IgD-negative memory B cell (primary cell): ENCODE measurements at regions not wholly inside any gene's neighbourhood (a gene's known extent, or its start where the extent isn't known, plus 50 kb on each side); places are given as distances from the start of the nearest gene placed in this dataset.
A peak's percentile ranks its signal among the peaks of the same experiment; 100 is the strongest.
"Not testable (repeated sequence)": the region's sequence is repeated elsewhere in the genome, so short reads cannot be mapped to it uniquely, and the experiment has no call there.

Source experiments
- H3K27ac Mint-ChIP-seq, 3 donors: one replicate each; pipeline ENCODE4 v1.8.0; 2020 to 2022; ENCODE audit warnings: mild to moderate bottlenecking in 3 of 3, mixed read lengths in 3 of 3, moderate library complexity in 1 of 3
- H3K27me3 Mint-ChIP-seq: one replicate; pipeline ENCODE4 v1.8.0; 2021; ENCODE audit warnings: mixed read lengths
- H3K36me3 Mint-ChIP-seq: one replicate; pipeline ENCODE4 v1.8.0; 2020; ENCODE audit warnings: mild to moderate bottlenecking, mixed read lengths
- H3K4me1 Mint-ChIP-seq, 3 donors: one replicate each; pipeline ENCODE4 v1.8.0; 2020 to 2022; ENCODE audit warnings: mixed read lengths in 3 of 3, mild to moderate bottlenecking in 1 of 3
- H3K4me3 Mint-ChIP-seq, 4 donors: one replicate each; pipeline ENCODE4 v1.8.0; 2020 to 2022; ENCODE audit warnings: mild to moderate bottlenecking in 4 of 4, mixed read lengths in 4 of 4, moderate library complexity in 3 of 4
- H3K9me3 Mint-ChIP-seq, 3 donors: one replicate each; pipeline ENCODE4 v1.8.0; 2020 to 2021; ENCODE audit warnings: mixed read lengths in 3 of 3, mild to moderate bottlenecking in 1 of 3

DNA sequence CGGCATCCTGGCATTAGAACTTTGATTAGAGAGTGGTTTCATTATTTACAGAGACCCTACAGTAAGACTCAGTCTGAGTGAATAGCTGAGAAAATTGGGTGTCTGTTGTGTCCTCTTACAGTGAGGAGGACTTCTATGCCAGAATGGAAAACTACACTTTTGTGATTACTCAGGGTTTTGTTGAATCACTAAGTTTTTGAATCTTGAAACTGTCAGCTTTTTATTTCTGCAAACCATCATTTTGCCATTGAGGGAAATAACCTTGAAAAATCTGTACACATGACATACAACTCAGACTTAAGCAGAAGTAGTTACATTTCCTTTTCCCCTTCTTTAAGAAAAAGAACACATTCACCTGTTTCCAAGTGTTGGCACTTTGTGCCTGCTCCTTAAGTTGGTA lies 117.6 kb upstream of the RASGEF1B start:
- Mint-ChIP-seq H3K27me3 (no peaks in the 10 kb centered on the region), H3K36me3 (peaks cover 2% of the 10 kb centered on the region), H3K9me3 (peaks cover 0 to 4% (median 0%) of the 10 kb centered on the region in 3 donors), H3K4me1 (peaks cover 5 to 9% (median 9%) of the 10 kb centered on the region in 3 donors), H3K4me3 (no peak overlapping the region), H3K27ac (no peak overlapping the region)

DNA sequence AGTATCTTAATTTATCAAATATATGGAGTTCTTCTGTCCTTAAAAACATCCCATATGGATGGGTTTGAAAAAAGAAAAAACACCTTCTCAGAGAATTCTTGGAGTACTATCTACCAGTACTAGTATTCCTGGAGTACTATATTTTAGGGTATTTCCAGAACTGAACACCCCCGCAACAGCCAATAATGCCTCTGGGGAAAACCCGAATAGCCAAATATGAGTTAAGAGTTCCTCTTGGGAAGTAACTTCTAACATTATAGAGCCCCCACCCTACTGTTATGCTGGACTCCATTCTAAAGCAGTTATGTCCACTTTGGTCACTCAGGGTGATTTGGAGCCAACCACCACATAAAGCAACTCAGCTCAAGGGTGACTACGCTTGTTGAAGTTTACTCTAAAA lies 115.0 kb upstream of the RASGEF1B start:
- H3K36me3 Mint-ChIP-seq = no peaks in the 10 kb centered on the region
- H3K27ac Mint-ChIP-seq = no peak overlapping the region
- H3K27me3 Mint-ChIP-seq = no peaks in the 10 kb centered on the region
- H3K9me3 Mint-ChIP-seq = no peaks in the 10 kb centered on the region
- H3K4me1 Mint-ChIP-seq = peaks cover 3 to 9% (median 7%) of the 10 kb centered on the region in 3 donors
- no peak overlapping the region for H3K4me3 Mint-ChIP-seq

DNA sequence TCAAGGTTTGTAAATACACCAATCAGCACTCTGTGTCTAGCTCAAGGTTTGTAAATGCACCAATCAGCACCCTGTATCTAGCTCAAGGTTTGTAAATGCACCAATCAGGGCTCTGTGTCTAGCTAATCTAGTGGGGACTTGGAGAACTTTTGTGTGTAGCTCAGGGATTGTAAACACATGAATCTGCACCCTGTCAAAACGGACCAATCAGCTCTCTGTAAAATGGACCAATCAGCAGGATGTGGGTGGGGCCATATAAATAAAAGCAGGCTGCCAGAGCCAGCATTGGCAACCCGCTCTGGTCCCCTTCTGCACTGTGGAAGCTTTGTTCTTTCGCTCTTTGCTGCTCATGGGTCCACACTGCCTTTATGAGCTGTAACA lies 109.3 kb upstream of the RASGEF1B start:
- not testable (repeated sequence) for H3K27me3 Mint-ChIP-seq, H3K4me3 Mint-ChIP-seq, H3K4me1 Mint-ChIP-seq, H3K9me3 Mint-ChIP-seq, H3K36me3 Mint-ChIP-seq
- H3K27ac Mint-ChIP-seq = peak overlapping the region in 1 of 3 donors; percentile 62

DNA sequence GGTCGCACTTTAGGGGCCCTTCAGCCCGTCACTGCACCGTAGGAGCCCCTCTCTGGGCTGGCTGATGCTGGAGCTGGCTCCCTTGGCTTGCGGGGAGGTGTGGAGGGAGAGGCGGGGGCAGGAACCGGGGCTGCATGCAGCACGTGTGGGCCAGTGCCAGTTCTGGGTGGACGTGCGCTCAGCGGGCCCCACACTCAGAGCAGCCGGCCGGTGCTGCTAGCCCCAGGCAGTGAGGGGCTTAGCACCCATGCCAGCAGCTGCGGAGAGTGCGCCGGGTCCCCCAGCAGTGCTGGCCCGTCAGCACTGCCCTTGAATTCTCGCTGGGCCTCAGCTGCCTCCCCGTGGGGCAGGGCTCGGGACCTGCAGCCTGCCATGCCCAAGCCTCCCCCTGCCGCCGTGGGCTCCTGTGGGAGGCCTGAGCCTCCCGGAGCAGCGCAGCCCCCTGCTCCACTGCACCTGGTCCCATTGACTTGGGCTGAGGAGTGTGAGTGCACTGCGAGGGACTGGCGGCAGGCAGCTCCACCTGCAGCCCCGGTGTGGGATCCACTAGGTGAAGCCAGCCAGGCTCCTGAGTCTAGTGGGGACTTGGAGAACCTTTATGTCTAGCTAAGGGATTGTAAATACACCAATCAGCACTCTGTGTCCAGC lies 108.8 kb upstream of the RASGEF1B start:
- Mint-ChIP-seq H3K27me3 (no peaks in the 10 kb centered on the region), H3K9me3 (peaks cover 0 to 2% (median 0%) of the 10 kb centered on the region in 3 donors), H3K4me1 (peaks cover 0 to 6% (median 3%) of the 10 kb centered on the region in 3 donors), H3K4me3 (no peak overlapping the region), H3K27ac (no peak overlapping the region), H3K36me3 (no peaks in the 10 kb centered on the region)

DNA sequence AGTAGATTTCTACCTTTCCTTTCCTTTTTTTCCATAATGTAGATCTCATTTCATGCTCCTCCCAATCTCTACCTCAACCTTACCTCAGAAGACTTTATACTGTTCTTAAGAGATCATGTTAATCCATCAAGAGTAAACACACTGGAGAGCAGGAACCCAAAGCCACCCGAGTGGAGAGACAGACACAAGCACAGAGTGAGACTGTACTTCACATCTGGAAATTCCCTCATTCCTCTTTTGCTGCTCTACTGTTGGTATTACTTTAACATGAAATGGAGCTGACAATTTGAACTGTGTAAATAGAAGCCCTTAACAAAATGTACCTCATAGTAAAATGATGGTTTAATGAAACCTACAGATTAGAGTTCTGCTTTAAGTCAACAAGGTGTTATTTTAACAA lies 105.7 kb upstream of the RASGEF1B start:
- no peak overlapping the region for H3K4me3 Mint-ChIP-seq
- no peaks in the 10 kb centered on the region for H3K27me3 Mint-ChIP-seq
- peaks cover 0 to 2% (median 0%) of the 10 kb centered on the region in 3 donors for H3K9me3 Mint-ChIP-seq
- no peaks in the 10 kb centered on the region for H3K36me3 Mint-ChIP-seq
- H3K4me1 Mint-ChIP-seq = peaks cover 13 to 20% (median 16%) of the 10 kb centered on the region in 3 donors
- H3K27ac Mint-ChIP-seq = no peak overlapping the region

DNA sequence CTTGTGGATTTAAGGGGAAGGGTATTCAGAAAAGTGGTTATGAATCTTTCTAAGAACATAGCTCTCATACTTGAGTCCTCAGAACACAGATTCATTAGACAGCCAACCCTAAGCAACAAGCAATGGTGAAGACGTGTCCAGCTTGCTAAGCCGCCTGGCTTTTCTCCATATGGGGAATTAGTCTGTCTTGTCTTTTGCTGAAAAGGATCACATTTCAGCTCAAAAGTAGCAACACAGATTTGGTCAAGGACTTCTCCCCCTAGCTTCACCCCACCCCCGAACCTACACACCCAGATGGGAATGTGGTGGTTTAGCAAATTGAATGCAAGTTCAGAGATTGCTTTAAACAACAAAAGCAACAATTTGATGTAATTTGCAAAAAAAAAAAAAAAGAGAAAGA lies 103.3 kb upstream of the RASGEF1B start:
- Mint-ChIP-seq H3K36me3 (no peaks in the 10 kb centered on the region), H3K4me3 (no peak overlapping the region), H3K9me3 (no peaks in the 10 kb centered on the region), H3K27ac (no peak overlapping the region), H3K4me1 (peaks cover 13 to 20% (median 16%) of the 10 kb centered on the region in 3 donors), H3K27me3 (no peaks in the 10 kb centered on the region)

DNA sequence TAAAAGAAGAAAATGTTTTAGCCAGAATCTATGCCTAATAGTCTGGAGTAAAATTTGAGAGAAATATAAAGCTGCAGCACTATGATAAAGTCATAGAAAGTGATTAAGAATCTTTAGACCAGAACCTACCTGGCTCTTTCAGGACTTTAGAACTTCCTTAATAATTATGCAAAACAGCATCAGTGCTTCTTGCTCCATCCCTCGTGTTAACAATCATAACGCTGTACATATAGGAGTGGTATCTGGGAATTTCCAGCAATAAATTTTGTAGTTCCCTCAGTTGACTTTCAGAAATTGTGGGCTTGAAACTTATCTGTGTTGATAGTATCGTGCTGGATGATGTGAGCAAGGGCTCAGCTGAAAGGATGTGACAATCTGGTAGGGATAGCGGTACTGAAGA lies 102.1 kb upstream of the RASGEF1B start:
- no peaks in the 10 kb centered on the region for H3K36me3 Mint-ChIP-seq
- H3K27me3 Mint-ChIP-seq = no peaks in the 10 kb centered on the region
- peak overlapping the region in 1 of 4 donors; percentile 35 for H3K4me3 Mint-ChIP-seq
- H3K27ac Mint-ChIP-seq = no peak overlapping the region
- H3K4me1 Mint-ChIP-seq = peaks cover 13 to 20% (median 16%) of the 10 kb centered on the region in 3 donors
- H3K9me3 Mint-ChIP-seq = no peaks in the 10 kb centered on the region

DNA sequence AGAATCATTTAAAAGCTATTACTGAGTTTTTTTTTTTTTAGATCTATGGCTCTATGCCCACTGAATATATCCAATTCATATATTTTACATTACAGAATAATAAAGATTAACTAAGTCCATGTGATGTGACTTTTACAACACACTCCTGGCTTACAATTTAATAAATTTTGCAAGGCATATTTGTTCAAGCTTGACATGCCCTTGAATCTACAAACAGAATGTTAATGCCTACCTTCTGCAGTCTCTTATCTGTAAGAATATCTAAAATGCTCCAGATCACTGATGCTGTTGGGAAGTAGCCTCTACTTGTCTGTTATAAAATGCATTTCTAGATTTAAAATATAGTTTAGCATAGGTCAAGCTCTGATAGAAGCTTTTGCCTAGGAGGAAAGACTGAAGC lies 100.7 kb upstream of the RASGEF1B start:
- no peaks in the 10 kb centered on the region for H3K27me3 Mint-ChIP-seq
- peak overlapping the region in 1 of 3 donors; percentile 72 for H3K27ac Mint-ChIP-seq
- peaks cover 18 to 21% (median 18%) of the 10 kb centered on the region in 3 donors for H3K4me1 Mint-ChIP-seq
- no peaks in the 10 kb centered on the region for H3K36me3 Mint-ChIP-seq
- no peaks in the 10 kb centered on the region for H3K9me3 Mint-ChIP-seq
- no peak overlapping the region for H3K4me3 Mint-ChIP-seq

DNA sequence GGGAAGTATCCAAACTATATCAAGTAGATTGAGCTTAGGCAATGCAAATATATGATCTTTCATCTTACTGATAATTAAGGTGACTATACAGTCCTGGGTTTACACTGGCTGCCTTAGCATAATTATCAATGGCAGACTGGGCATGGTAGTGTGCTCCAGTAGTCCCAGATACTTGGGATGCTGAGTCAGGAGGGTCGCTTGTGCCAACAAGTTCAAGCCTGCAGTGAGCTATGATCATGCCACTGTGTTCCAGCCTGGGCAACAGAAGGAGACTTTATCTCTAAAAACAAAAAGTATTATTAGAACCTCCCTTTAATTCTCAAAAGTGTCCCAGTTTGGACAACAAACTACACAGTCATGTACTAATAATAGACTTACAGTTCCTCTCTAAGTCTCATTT lies 99.4 kb upstream of the RASGEF1B start:
- H3K36me3 Mint-ChIP-seq = no peaks in the 10 kb centered on the region
- H3K4me1 Mint-ChIP-seq = peaks cover 18 to 24% (median 20%) of the 10 kb centered on the region in 3 donors
- no peaks in the 10 kb centered on the region for H3K27me3 Mint-ChIP-seq
- no peak overlapping the region for H3K4me3 Mint-ChIP-seq
- no peak overlapping the region for H3K27ac Mint-ChIP-seq
- H3K9me3 Mint-ChIP-seq = no peaks in the 10 kb centered on the region

DNA sequence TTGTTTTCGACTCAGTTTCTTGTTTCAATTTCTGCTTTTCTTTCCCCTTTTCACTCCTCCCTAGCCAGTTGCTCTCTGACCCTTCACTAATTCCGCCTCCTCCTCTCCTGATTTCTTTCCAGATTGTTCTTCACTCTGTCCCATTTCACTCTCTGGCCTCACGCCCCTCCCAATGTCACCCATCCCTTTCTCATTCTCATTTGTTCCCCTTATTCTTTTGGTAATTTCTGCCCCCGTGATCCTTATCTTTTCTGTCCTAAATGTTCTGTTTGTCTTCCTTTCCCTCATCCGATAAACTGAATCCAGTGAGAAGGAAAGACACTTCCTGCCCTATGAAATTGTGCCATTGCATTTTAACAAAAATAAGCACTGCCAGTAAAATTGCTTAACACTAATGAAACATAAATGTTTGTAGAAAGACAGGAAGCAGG lies 94.5 kb upstream of the RASGEF1B start:
- no peaks in the 10 kb centered on the region for H3K36me3 Mint-ChIP-seq
- H3K4me1 Mint-ChIP-seq = peaks cover 30 to 43% (median 37%) of the 10 kb centered on the region in 3 donors
- no peaks in the 10 kb centered on the region for H3K27me3 Mint-ChIP-seq
- H3K27ac Mint-ChIP-seq = peak overlapping the region in 2 of 3 donors; percentile 59 to 95
- peak overlapping the region; percentile 64 to 86 (median 74) for H3K4me3 Mint-ChIP-seq
- H3K9me3 Mint-ChIP-seq = no peaks in the 10 kb centered on the region

DNA sequence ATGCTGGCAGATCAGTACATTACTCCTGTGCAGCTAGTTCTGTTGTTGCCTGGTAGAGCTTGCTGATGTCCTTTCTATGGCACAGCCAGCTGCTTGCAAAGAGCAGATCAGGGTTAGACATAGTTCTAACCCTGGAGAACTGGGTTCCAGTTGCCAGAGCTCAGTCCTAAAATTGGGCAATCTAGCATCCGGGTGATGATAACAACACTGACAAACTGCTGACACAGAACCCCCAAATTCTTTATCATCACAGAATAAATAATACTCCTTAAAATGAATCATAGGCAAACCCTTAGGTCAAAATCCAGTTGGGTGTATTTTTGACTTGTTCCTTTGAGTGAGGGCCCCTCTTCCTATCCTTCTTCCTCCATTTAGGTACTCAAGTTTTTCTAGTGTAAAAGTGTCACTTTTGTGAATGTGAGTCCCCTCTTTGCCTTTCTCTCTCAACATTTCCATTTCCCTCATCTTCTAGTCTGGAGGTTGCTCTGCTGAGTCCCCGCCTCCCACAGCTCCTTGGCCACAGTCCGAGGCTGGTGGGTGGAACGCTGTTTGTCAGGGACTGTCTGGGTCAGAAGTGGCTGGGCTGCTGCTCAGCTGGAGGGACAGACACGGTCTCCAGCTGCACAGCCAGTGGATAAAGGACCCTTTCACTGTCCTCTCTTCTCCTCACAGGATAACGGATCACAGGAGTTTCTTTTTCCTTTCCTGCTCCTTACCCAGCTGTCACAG lies 93.6 kb upstream of the RASGEF1B start:
- H3K4me3 Mint-ChIP-seq = peak overlapping the region; percentile 64 to 86 (median 74)
- no peaks in the 10 kb centered on the region for H3K27me3 Mint-ChIP-seq
- peaks cover 30 to 46% (median 42%) of the 10 kb centered on the region in 3 donors for H3K4me1 Mint-ChIP-seq
- no peaks in the 10 kb centered on the region for H3K36me3 Mint-ChIP-seq
- H3K27ac Mint-ChIP-seq = peak overlapping the region in 2 of 3 donors; percentile 59 to 95
- H3K9me3 Mint-ChIP-seq = no peaks in the 10 kb centered on the region

DNA sequence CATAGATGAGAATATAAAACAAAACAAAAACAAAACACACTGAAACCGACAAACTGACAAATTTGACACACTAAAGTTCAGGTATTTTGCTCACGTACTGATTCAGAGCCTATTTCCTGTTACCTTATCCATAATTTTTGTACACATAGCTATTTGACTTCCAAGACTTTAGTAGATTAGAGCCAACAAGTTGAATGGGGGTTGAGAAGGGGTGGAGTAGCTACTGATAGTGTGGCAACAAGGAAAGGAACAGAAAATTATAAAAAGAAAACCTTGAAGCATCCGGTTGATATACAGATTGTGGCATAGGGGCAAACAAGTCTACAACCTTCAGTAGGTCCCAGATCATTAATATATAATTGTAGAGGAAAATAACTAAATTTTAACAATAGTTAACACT lies 92.3 kb upstream of the RASGEF1B start:
- Mint-ChIP-seq H3K4me1 (peaks cover 33 to 46% (median 45%) of the 10 kb centered on the region in 3 donors), H3K9me3 (no peaks in the 10 kb centered on the region), H3K27me3 (no peaks in the 10 kb centered on the region), H3K36me3 (no peaks in the 10 kb centered on the region), H3K4me3 (peak overlapping the region in 1 of 4 donors; percentile 74), H3K27ac (peak overlapping the region in 2 of 3 donors; percentile 44 to 97)

DNA sequence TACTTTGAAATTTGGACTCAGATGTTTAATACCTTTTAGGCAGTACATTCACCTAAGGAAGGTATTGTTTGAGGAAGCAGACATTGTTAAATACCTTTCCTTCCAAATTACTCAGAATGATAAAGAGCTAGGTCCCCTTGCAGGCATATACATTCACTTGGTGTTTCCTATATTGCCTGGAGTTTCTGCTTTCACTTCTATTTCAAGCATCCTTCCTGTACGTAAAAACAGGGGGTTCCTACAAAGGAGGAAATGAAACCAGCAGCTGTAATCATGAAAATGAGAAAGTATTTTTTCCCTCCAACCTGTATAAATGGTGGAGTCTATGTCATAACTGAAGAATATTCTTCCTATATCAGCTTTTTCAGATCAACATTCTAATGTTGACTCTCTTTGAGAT lies 90.4 kb upstream of the RASGEF1B start:
- no peaks in the 10 kb centered on the region for H3K9me3 Mint-ChIP-seq
- H3K4me3 Mint-ChIP-seq = peak overlapping the region in 3 of 4 donors; percentile 59 to 80 (median 71)
- H3K27ac Mint-ChIP-seq = peak overlapping the region; percentile 83 to 97 (median 96)
- H3K4me1 Mint-ChIP-seq = peaks cover 37 to 52% (median 40%) of the 10 kb centered on the region in 3 donors
- H3K36me3 Mint-ChIP-seq = no peaks in the 10 kb centered on the region
- no peaks in the 10 kb centered on the region for H3K27me3 Mint-ChIP-seq

DNA sequence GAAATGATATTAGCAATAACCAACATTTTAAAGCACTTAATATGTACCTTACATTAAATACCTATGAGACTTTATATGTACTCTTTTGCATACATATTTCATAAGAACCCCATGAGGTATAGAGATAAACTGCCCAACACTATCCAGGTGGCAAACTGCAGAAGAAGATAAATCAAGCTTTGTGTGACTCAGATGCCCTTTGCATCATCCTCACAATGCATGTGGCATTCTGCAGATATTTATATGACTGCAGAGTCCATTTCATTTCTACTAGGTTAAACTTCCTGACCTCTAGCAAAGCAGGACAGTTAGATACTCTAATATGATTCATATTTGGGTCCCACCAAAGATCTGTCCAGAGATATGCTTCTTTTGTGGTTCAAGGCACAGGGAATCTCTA lies 85.6 kb upstream of the RASGEF1B start:
- H3K4me3 Mint-ChIP-seq = no peak overlapping the region
- H3K9me3 Mint-ChIP-seq = peaks cover 0 to 3% (median 2%) of the 10 kb centered on the region in 3 donors
- no peaks in the 10 kb centered on the region for H3K36me3 Mint-ChIP-seq
- no peaks in the 10 kb centered on the region for H3K27me3 Mint-ChIP-seq
- H3K27ac Mint-ChIP-seq = peak overlapping the region in 1 of 3 donors; percentile 13
- H3K4me1 Mint-ChIP-seq = peaks cover 12 to 27% (median 13%) of the 10 kb centered on the region in 3 donors

DNA sequence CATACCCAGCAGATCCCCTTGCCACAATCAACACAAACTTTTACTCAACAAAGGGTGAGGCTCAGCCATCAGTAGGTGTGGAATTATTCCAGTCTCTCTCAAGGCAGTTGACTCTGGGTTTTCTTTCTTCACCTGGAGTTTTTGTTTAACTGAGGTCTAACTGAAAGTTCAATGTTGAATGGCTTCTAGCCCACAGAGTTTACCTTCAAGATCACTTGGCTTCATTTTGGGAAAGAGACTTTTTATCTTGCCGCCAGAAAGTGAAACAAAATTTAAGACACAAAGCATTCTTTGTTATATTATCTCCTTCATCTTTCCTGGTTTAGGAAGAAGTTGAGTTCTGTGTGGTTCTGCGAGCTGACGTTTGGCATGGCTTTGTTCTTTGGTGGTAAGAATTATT lies 83.8 kb upstream of the RASGEF1B start:
- Mint-ChIP-seq H3K36me3 (no peaks in the 10 kb centered on the region), H3K4me3 (no peak overlapping the region), H3K27ac (no peak overlapping the region), H3K27me3 (no peaks in the 10 kb centered on the region), H3K4me1 (peaks cover 4 to 19% (median 14%) of the 10 kb centered on the region in 3 donors), H3K9me3 (peaks cover 0 to 3% (median 2%) of the 10 kb centered on the region in 3 donors)
